ENCODE measurements at regions not wholly inside any gene's neighbourhood (a gene's known extent, or its start where the extent isn't known, plus 50 kb on each side); places are given as distances from the start of the nearest gene placed in this dataset.

DNA sequence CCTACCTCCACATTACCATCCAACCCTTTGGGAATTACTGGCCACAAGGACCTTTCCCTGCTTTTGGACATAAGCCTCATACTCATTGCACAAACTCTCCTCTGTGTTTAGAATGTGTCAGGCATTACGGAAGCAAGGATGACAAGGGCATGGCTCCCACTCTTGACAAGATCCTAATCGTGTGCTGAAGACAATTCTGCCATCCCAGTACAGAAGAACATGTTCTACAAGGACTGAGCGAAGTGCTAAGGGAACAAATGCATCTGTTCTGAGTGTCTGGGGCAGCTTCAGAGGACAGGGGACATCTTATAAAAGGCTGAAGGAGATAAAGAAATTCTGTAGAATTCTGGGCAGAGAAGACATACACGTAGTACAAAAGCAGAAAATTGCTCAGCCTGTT, 378.5 kb upstream of the CAMK1G start:
- Histone ChIP-seq H3K36me3 (replicated peaks; ENCODE audit: insufficient read depth, low read length) (no peaks in the 10 kb centered on the region), H3K79me2 (ENCODE audit: low read length) (no peaks in the 10 kb centered on the region), H3K27me3 (replicated peaks; ENCODE audit: insufficient read depth, low read length) (no peaks in the 10 kb centered on the region), H3K4me2 (ENCODE audit: low read depth, low read length) (no peak overlapping the region), H3F3A (ENCODE audit: insufficient read depth, low read length) (no peaks in the 10 kb centered on the region), H3K9me3 (replicated peaks; ENCODE audit: insufficient read depth, low read length) (no peaks in the 10 kb centered on the region), H3K4me1 (ENCODE audit: low read length) (peaks cover 29% of the 10 kb centered on the region), H3K9ac (ENCODE audit: low read length) (no peak overlapping the region), H4K20me1 (ENCODE audit: insufficient read depth, low read length) (no peaks in the 10 kb centered on the region), H3K4me3 (ENCODE audit: low read length) (no peak overlapping the region), H2AFZ (ENCODE audit: low read length) (no peak overlapping the region), H3K27ac (ENCODE audit: low read length) (no peak overlapping the region), H3K9me2 (replicated peaks; ENCODE audit: insufficient read depth, low read length) (no peaks in the 10 kb centered on the region)
- no peak for DNase-seq
- TF ChIP-seq CTCF (IDR thresholded peaks at IDR 0.05; ENCODE audit: low read length) (no peak), EZH2phosphoT487 (IDR thresholded peaks at IDR 0.05; ENCODE audit: low read length) (no peak), EZH2 (optimal IDR thresholded peaks at IDR 0.05; ENCODE audit: low read depth, low read length) (no peak)

DNA sequence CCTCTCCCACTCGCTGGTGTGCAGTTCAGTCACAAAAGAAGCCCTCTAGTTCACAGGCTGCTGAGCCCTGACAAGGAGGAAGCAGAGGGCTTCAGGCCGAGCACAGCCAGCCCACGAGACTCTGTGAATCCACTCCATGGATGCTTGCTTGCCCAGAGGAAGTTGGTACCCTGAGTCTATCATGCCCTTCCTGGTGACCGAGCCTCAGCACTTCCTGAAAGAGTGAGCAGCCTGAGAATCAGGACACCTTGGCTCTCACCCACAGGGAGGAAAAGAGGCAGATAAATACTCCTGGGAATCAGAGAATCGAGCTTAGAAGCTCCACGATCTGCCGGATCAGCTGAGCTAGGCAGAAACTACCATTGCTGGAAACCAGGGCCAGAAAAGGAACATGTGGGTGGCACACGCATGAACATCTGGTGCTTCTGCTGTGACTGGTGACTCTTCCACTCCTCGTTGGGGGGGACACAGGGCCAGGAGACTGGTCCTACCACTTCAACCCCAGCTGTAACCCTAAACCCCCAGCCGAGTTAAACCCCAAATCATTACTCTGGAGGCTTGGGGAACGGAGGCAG, 376.3 kb upstream of the CAMK1G start:
- H3K4me2 ChIP-seq (ENCODE audit: low read depth, low read length): peak overlapping the region; percentile 68
- TF ChIP-seq EZH2 (optimal IDR thresholded peaks at IDR 0.05; ENCODE audit: low read depth, low read length) (no peak), EZH2phosphoT487 (IDR thresholded peaks at IDR 0.05; ENCODE audit: low read length) (no peak), CTCF (IDR thresholded peaks at IDR 0.05; ENCODE audit: low read length) (no peak)
- H3F3A ChIP-seq (ENCODE audit: insufficient read depth, low read length): no peaks in the 10 kb centered on the region
- H3K27me3 ChIP-seq (replicated peaks; ENCODE audit: insufficient read depth, low read length): no peaks in the 10 kb centered on the region
- H3K4me1 ChIP-seq (ENCODE audit: low read length): peaks cover 29% of the 10 kb centered on the region
- H3K27ac ChIP-seq (ENCODE audit: low read length): no peak overlapping the region
- H3K4me3 ChIP-seq (ENCODE audit: low read length): peak overlapping the region; percentile 52
- H3K36me3 ChIP-seq (replicated peaks; ENCODE audit: insufficient read depth, low read length): no peaks in the 10 kb centered on the region
- no peak for DNase-seq
- H3K9me3 ChIP-seq (replicated peaks; ENCODE audit: insufficient read depth, low read length): no peaks in the 10 kb centered on the region
- no peaks in the 10 kb centered on the region for H4K20me1 ChIP-seq (ENCODE audit: insufficient read depth, low read length)
- H3K9me2 ChIP-seq (replicated peaks; ENCODE audit: insufficient read depth, low read length): no peaks in the 10 kb centered on the region
- peak overlapping the region; percentile 80 for H2AFZ ChIP-seq (ENCODE audit: low read length)
- H3K9ac ChIP-seq (ENCODE audit: low read length): peak overlapping the region; percentile 37; the same call in 1 of the 2 replicates
- no peaks in the 10 kb centered on the region for H3K79me2 ChIP-seq (ENCODE audit: low read length)

DNA sequence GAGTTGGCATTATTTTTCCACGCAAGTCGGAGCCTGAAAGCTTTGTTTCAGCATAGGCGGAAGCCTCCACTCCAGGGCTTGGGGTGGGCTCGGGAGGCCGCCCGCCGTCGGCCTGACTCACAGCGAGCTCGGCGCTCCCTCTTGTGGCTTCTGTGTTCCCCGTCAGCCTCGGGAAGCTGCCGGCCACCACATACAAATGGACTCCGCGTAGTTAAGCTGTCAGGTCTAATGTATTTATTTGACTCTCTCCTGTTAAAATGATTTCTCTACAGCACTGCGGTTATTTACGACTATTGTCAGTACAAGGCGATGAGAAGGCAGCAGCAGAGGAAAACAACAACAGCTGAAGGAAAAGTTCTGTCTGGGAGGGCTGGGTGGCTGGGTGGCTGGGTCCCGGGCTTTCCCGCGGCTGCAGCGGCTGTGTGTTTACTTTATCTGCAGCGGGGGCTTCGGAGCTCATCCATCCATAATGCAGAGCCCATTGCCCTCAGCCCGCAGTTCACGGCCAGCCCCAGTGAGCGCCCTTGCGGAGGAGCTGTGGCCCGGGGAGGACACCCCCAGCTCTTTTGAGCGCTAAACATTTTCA, 375.7 kb upstream of the CAMK1G start:
- Histone ChIP-seq H3K27ac (ENCODE audit: low read length) (no peak overlapping the region), H3K9me3 (replicated peaks; ENCODE audit: insufficient read depth, low read length) (no peaks in the 10 kb centered on the region), H3F3A (ENCODE audit: insufficient read depth, low read length) (no peaks in the 10 kb centered on the region), H4K20me1 (ENCODE audit: insufficient read depth, low read length) (no peaks in the 10 kb centered on the region), H3K4me3 (ENCODE audit: low read length) (peak overlapping the region; percentile 52), H3K27me3 (replicated peaks; ENCODE audit: insufficient read depth, low read length) (no peaks in the 10 kb centered on the region), H3K9ac (ENCODE audit: low read length) (peak overlapping the region; percentile 37; the same call in 1 of the 2 replicates), H3K4me1 (ENCODE audit: low read length) (peaks cover 29% of the 10 kb centered on the region), H2AFZ (ENCODE audit: low read length) (peak overlapping the region; percentile 80), H3K79me2 (ENCODE audit: low read length) (no peaks in the 10 kb centered on the region), H3K4me2 (ENCODE audit: low read depth, low read length) (peak overlapping the region; percentile 68), H3K36me3 (replicated peaks; ENCODE audit: insufficient read depth, low read length) (no peaks in the 10 kb centered on the region), H3K9me2 (replicated peaks; ENCODE audit: insufficient read depth, low read length) (no peaks in the 10 kb centered on the region)
- TF ChIP-seq EZH2 (optimal IDR thresholded peaks at IDR 0.05; ENCODE audit: low read depth, low read length) (no peak), CTCF (IDR thresholded peaks at IDR 0.05; ENCODE audit: low read length) (peak; percentile 99), EZH2phosphoT487 (IDR thresholded peaks at IDR 0.05; ENCODE audit: low read length) (no peak)
- peak; percentile 88 for DNase-seq

Measured in MM.1S (cell line).